Astrocyte (in vitro differentiated cells and primary cell): ENCODE measurements at regions not wholly inside any gene's neighbourhood (a gene's known extent, or its start where the extent isn't known, plus 50 kb on each side); places are given as distances from the start of the nearest gene placed in this dataset.
A peak's percentile ranks its signal among the peaks of the same experiment; 100 is the strongest.

Source experiments
- DNase-seq: peaks from one replicate; pipeline ENCODE4 v3.0.0-alpha.2; 2010; ENCODE audit warnings: low read depth
- FAIRE-seq: peaks from 2 replicates; lab custom pipeline; 2011; peaks lifted over from hg19 to GRCh38; lab: Jason Lieb, UNC
- H2AFZ ChIP-seq: 2 replicates; pipeline ENCODE4 v1.6.0; 2012; ENCODE audit warnings: low read depth, low read length, inconsistent platforms
- H3K27ac ChIP-seq: 2 replicates; pipeline ENCODE4 v1.5.1; 2011; ENCODE audit warnings: low read depth, low read length, inconsistent platforms
- H3K27me3 ChIP-seq: 2 replicates; pipeline ENCODE4 v1.6.0; 2011; ENCODE audit warnings: low read length, inconsistent platforms; ENCODE audit not compliant: insufficient read depth
- H3K36me3 ChIP-seq: 2 replicates; pipeline ENCODE4 v1.5.1; 2011; ENCODE audit warnings: low read length, inconsistent platforms; ENCODE audit not compliant: insufficient read depth
- H3K4me1 ChIP-seq: 2 replicates; pipeline ENCODE4 v1.5.1; 2011; ENCODE audit warnings: low read length, inconsistent platforms; ENCODE audit not compliant: insufficient read depth
- H3K4me2 ChIP-seq: 2 replicates; pipeline ENCODE4 v1.6.0; 2012; ENCODE audit warnings: low read length, inconsistent platforms
- H3K4me3 ChIP-seq: 2 replicates; pipeline ENCODE4 v1.5.1; 2011; ENCODE audit warnings: low read depth, mild to moderate bottlenecking, low read length, inconsistent platforms; ENCODE audit not compliant: insufficient read depth
- H3K79me2 ChIP-seq: 2 replicates; pipeline ENCODE4 v1.6.0; 2012; ENCODE audit warnings: mild to moderate bottlenecking, low read length, inconsistent platforms; ENCODE audit not compliant: insufficient read depth
- H3K9ac ChIP-seq: 2 replicates; pipeline ENCODE4 v1.6.0; 2012; ENCODE audit warnings: mild to moderate bottlenecking, low read length, inconsistent platforms
- H3K9me3 ChIP-seq: 2 replicates; pipeline ENCODE4 v1.5.1; 2012; ENCODE audit warnings: low read depth, mild to moderate bottlenecking, low read length, inconsistent platforms; ENCODE audit not compliant: insufficient read depth
- H4K20me1 ChIP-seq: 2 replicates; pipeline ENCODE4 v1.6.0; 2012; ENCODE audit warnings: low read length, inconsistent platforms; ENCODE audit not compliant: insufficient read depth
- H3K27ac Mint-ChIP-seq: one replicate; pipeline ENCODE4 v1.8.0; 2021; ENCODE audit warnings: mild to moderate bottlenecking, mixed read lengths; ENCODE audit not compliant: unreplicated experiment
- H3K27me3 Mint-ChIP-seq: one replicate; pipeline ENCODE4 v1.8.0; 2021; ENCODE audit warnings: low read depth, mixed read lengths; ENCODE audit not compliant: unreplicated experiment
- H3K36me3 Mint-ChIP-seq: one replicate; pipeline ENCODE4 v1.8.0; 2021; ENCODE audit warnings: low read depth, mixed read lengths; ENCODE audit not compliant: unreplicated experiment
- H3K4me1 Mint-ChIP-seq: one replicate; pipeline ENCODE4 v1.8.0; 2021; ENCODE audit warnings: low read depth, mixed read lengths; ENCODE audit not compliant: unreplicated experiment
- H3K4me3 Mint-ChIP-seq: one replicate; pipeline ENCODE4 v1.8.0; 2021; ENCODE audit warnings: mild to moderate bottlenecking, moderate library complexity, mixed read lengths; ENCODE audit not compliant: unreplicated experiment
- H3K9me3 Mint-ChIP-seq: one replicate; pipeline ENCODE4 v1.8.0; 2021; ENCODE audit warnings: mild to moderate bottlenecking, mixed read lengths; ENCODE audit not compliant: unreplicated experiment
- CTCF ChIP-seq: IDR thresholded peaks from 2 replicates; pipeline ENCODE4 v1.5.1; 2011; ENCODE audit warnings: low read depth, mild to moderate bottlenecking, inconsistent platforms, low read length, moderate library complexity; ENCODE audit not compliant: insufficient read depth
- EZH2 ChIP-seq: IDR thresholded peaks from 2 replicates; pipeline ENCODE4 v1.6.1; 2012; ENCODE audit warnings: mild to moderate bottlenecking, low read length, inconsistent platforms; ENCODE audit not compliant: insufficient read depth

- Mint-ChIP-seq H3K4me3 (no peak overlapping the region), H3K4me1 (peaks cover 28% of the 10 kb centered on the region), H3K27me3 (no peaks in the 10 kb centered on the region), H3K9me3 (peaks cover 5% of the 10 kb centered on the region), H3K36me3 (no peaks in the 10 kb centered on the region), H3K27ac (no peak overlapping the region)
- Histone ChIP-seq H4K20me1 (no peaks in the 10 kb centered on the region), H3K9me3 (peaks cover 8% of the 10 kb centered on the region), H3K27me3 (peaks cover 36% of the 10 kb centered on the region), H3K4me1 (peaks cover 27% of the 10 kb centered on the region), H3K9ac (no peak overlapping the region), H2AFZ (no peak overlapping the region), H3K27ac (no peak overlapping the region), H3K79me2 (no peaks in the 10 kb centered on the region), H3K4me2 (no peak overlapping the region), H3K4me3 (no peak overlapping the region), H3K36me3 (no peaks in the 10 kb centered on the region)
- FAIRE-seq (no peak), DNase-seq (no peak)
- TF ChIP-seq EZH2 (no peak), CTCF (no peak)
Measured at GRCh38 chr2:138950486-138950885, 170.3 kb upstream of the NXPH2 start.

GRCh38 chr2:138949517-138949916 lies 169.3 kb upstream of the NXPH2 start:
- no peak overlapping the region for H3K4me3 Mint-ChIP-seq
- H4K20me1 ChIP-seq, result no peaks in the 10 kb centered on the region
- FAIRE-seq (peak; percentile 52), DNase-seq (peak; percentile 19)
- peaks cover 27% of the 10 kb centered on the region for H3K4me1 ChIP-seq
- no peaks in the 10 kb centered on the region for H3K79me2 ChIP-seq
- no peak overlapping the region for H3K4me3 ChIP-seq
- H3K36me3 Mint-ChIP-seq, result no peaks in the 10 kb centered on the region
- no peaks in the 10 kb centered on the region for H3K27me3 Mint-ChIP-seq
- H3K27ac ChIP-seq, result peak overlapping the region; percentile 45
- peaks cover 5% of the 10 kb centered on the region for H3K9me3 ChIP-seq
- peaks cover 42% of the 10 kb centered on the region for H3K27me3 ChIP-seq
- no peaks in the 10 kb centered on the region for H3K36me3 ChIP-seq
- H3K4me2 ChIP-seq, result peak overlapping the region; percentile 50
- TF ChIP-seq EZH2 (no peak), CTCF (no peak)
- H3K27ac Mint-ChIP-seq, result peak overlapping the region; percentile 98
- H2AFZ ChIP-seq, result no peak overlapping the region
- H3K9me3 Mint-ChIP-seq, result peaks cover 3% of the 10 kb centered on the region
- no peak overlapping the region for H3K9ac ChIP-seq
- H3K4me1 Mint-ChIP-seq, result peaks cover 30% of the 10 kb centered on the region

- H3K4me1 ChIP-seq, result peaks cover 27% of the 10 kb centered on the region
- no peaks in the 10 kb centered on the region for H3K27me3 Mint-ChIP-seq
- no peak overlapping the region for H3K4me3 Mint-ChIP-seq
- FAIRE-seq (peak; percentile 99), DNase-seq (peak; percentile 99)
- peaks cover 30% of the 10 kb centered on the region for H3K4me1 Mint-ChIP-seq
- no peaks in the 10 kb centered on the region for H3K79me2 ChIP-seq
- TF ChIP-seq EZH2 (no peak), CTCF (no peak)
- H3K9me3 ChIP-seq, result peaks cover 3% of the 10 kb centered on the region
- no peak overlapping the region for H2AFZ ChIP-seq
- H3K4me2 ChIP-seq, result peak overlapping the region; percentile 50
- H4K20me1 ChIP-seq, result no peaks in the 10 kb centered on the region
- H3K36me3 Mint-ChIP-seq, result no peaks in the 10 kb centered on the region
- no peaks in the 10 kb centered on the region for H3K36me3 ChIP-seq
- peaks cover 2% of the 10 kb centered on the region for H3K9me3 Mint-ChIP-seq
- peak overlapping the region; percentile 29 for H3K9ac ChIP-seq
- H3K27ac Mint-ChIP-seq, result peak overlapping the region; percentile 98
- no peak overlapping the region for H3K4me3 ChIP-seq
- H3K27me3 ChIP-seq, result peaks cover 45% of the 10 kb centered on the region
- H3K27ac ChIP-seq, result peak overlapping the region; percentile 45
Measured at GRCh38 chr2:138948070-138948539, 167.9 kb upstream of the NXPH2 start.
